ENCODE measurements at regions not wholly inside any gene's neighbourhood (a gene's known extent, or its start where the extent isn't known, plus 50 kb on each side); places are given as distances from the start of the nearest gene placed in this dataset.
"Not testable (repeated sequence)": the region's sequence is repeated elsewhere in the genome, so short reads cannot be mapped to it uniquely, and the experiment has no call there.

- no peak for DNase-seq (ENCODE audit: low read depth)
Observed at GRCh38 chr2:196279541-196279940, 108.2 kb upstream of the STK17B start.

GRCh38 chr2:196284144-196284844 lies 112.9 kb upstream of the STK17B start:
- no peak for DNase-seq (ENCODE audit: low read depth)

GRCh38 chr2:196284866-196285557 lies 113.6 kb upstream of the STK17B start:
- no peak for DNase-seq (ENCODE audit: low read depth)

GRCh38 chr2:196286821-196287220 lies 115.4 kb upstream of the STK17B start:
- no peak for DNase-seq (ENCODE audit: low read depth)

- DNase-seq (ENCODE audit: low read depth): no peak
Observed at GRCh38 chr2:196287523-196287922, 116.1 kb upstream of the STK17B start.

- no peak for DNase-seq (ENCODE audit: low read depth)
Observed at GRCh38 chr2:196288006-196288538, 116.7 kb upstream of the STK17B start.

- DNase-seq (ENCODE audit: low read depth): no peak
Observed at GRCh38 chr2:196289000-196289399, 117.6 kb upstream of the STK17B start.

GRCh38 chr2:196290136-196290535 lies 118.8 kb upstream of the STK17B start:
- DNase-seq (ENCODE audit: low read depth): no peak

GRCh38 chr2:196290569-196290968 lies 119.2 kb upstream of the STK17B start:
- no peak for DNase-seq (ENCODE audit: low read depth)

- DNase-seq (ENCODE audit: low read depth): no peak
Observed at GRCh38 chr2:196291426-196291825, 120.0 kb upstream of the STK17B start.

- no peak for DNase-seq (ENCODE audit: low read depth)
Observed at GRCh38 chr2:196291873-196292800, 120.8 kb upstream of the STK17B start.

- no peak for DNase-seq (ENCODE audit: low read depth)
Observed at GRCh38 chr2:196293751-196294515, 122.6 kb upstream of the STK17B start.

GRCh38 chr2:196294516-196294909 lies 123.1 kb upstream of the STK17B start:
- DNase-seq (ENCODE audit: low read depth): no peak

GRCh38 chr2:196295005-196295404 lies 123.6 kb upstream of the STK17B start:
- DNase-seq (ENCODE audit: low read depth): no peak

- DNase-seq (ENCODE audit: low read depth): not testable (repeated sequence)
Observed at GRCh38 chr2:196298106-196298723, 126.8 kb upstream of the STK17B start.

GRCh38 chr2:196307775-196308305 lies 136.5 kb upstream of the STK17B start:
- DNase-seq (ENCODE audit: low read depth): no peak

GRCh38 chr2:196309691-196310090 lies 138.3 kb upstream of the STK17B start:
- no peak for DNase-seq (ENCODE audit: low read depth)

GRCh38 chr2:196314157-196314556 lies 142.8 kb upstream of the STK17B start:
- DNase-seq (ENCODE audit: low read depth): no peak

GRCh38 chr2:196314780-196315179 lies 143.4 kb upstream of the STK17B start:
- DNase-seq (ENCODE audit: low read depth): no peak

GRCh38 chr2:196315388-196316049 lies 144.1 kb upstream of the STK17B start:
- DNase-seq (ENCODE audit: low read depth): no peak

Data from stimulated activated CD8-positive, alpha-beta memory T cell treated with anti-CD3 and anti-CD28 coated beads, Interleukin-7, amount 100 ng/mL, for 24 hours (primary cell).